OCI-LY1 (cell line): ENCODE measurements at regions not wholly inside any gene's neighbourhood (a gene's known extent, or its start where the extent isn't known, plus 50 kb on each side); places are given as distances from the start of the nearest gene placed in this dataset.

Experiments used
- H2AFZ ChIP-seq: fragments of 200-600 bp; sonication (generic), shearing (Covaris generic); 2 replicates; pipeline ENCODE4 v1.6.0; 2014; ENCODE audit warnings: antibody characterized with exemption, mild to moderate bottlenecking, low read length
- H3F3A ChIP-seq: fragments of 200-600 bp; sonication (generic), shearing (Covaris generic); 2 replicates; pipeline ENCODE4 v1.6.0; 2014; ENCODE audit warnings: mild to moderate bottlenecking, antibody characterized with exemption, low read length, moderate library complexity; ENCODE audit not compliant: insufficient read depth
- H3K27ac ChIP-seq: fragments of 200-600 bp; sonication (generic); 2 replicates; pipeline ENCODE4 v1.5.1; 2014; ENCODE audit warnings: low read length, mixed run types, mild to moderate bottlenecking, low read depth; ENCODE audit not compliant: poor library complexity, severe bottlenecking
- H3K27me3 ChIP-seq: fragments of 200-600 bp; sonication (generic); 2 replicates; pipeline ENCODE4 v1.6.0; 2014; ENCODE audit warnings: antibody characterized with exemption, mild to moderate bottlenecking, low read length, moderate library complexity; ENCODE audit not compliant: insufficient read depth
- H3K36me3 ChIP-seq: fragments of 200-600 bp; sonication (generic); 2 replicates; pipeline ENCODE4 v1.6.1; 2014; ENCODE audit warnings: mild to moderate bottlenecking, antibody characterized with exemption, low read length, moderate library complexity, mixed read lengths; ENCODE audit not compliant: insufficient read depth
- H3K4me1 ChIP-seq: fragments of 200-600 bp; sonication (generic); 2 replicates; pipeline ENCODE4 v1.5.1; 2014; ENCODE audit warnings: mild to moderate bottlenecking, low read length, moderate library complexity; ENCODE audit not compliant: insufficient read depth, severe bottlenecking
- H3K4me2 ChIP-seq: fragments of 200-600 bp; sonication (generic), shearing (Covaris generic); 2 replicates; pipeline ENCODE4 v1.6.1; 2014; ENCODE audit warnings: low read length
- H3K4me3 ChIP-seq: fragments of 200-600 bp; sonication (generic); 2 replicates; pipeline ENCODE4 v1.5.1; 2014; ENCODE audit warnings: low read length, low read depth, mild to moderate bottlenecking, mixed read lengths; ENCODE audit not compliant: poor library complexity, severe bottlenecking
- H3K79me2 ChIP-seq: fragments of 200-600 bp; shearing (Covaris generic); 2 replicates; pipeline ENCODE4 v1.6.1; 2016; ENCODE audit warnings: mixed run types, low read length, mixed read lengths; ENCODE audit not compliant: insufficient read depth
- H3K9ac ChIP-seq: fragments of 200-600 bp; sonication (generic), shearing (Covaris generic); 2 replicates; pipeline ENCODE4 v1.6.1; 2014; ENCODE audit warnings: mild to moderate bottlenecking, low read length, mixed read lengths
- H3K9me2 ChIP-seq: fragments of 200-600 bp; sonication (generic), shearing (Covaris generic); 2 replicates; pipeline ENCODE4 v1.6.1; 2014; ENCODE audit warnings: low read depth, mild to moderate bottlenecking, low read length, mixed read lengths
- H3K9me3 ChIP-seq: fragments of 200-600 bp; shearing (Covaris generic); 2 replicates; pipeline ENCODE4 v1.6.1; 2014; ENCODE audit warnings: low read length, mixed read lengths
- H4K20me1 ChIP-seq: fragments of 200-600 bp; sonication (generic), shearing (Covaris generic); 2 replicates; pipeline ENCODE4 v1.6.0; 2016; ENCODE audit warnings: mild to moderate bottlenecking, low read length; ENCODE audit not compliant: insufficient read depth
- EZH2 ChIP-seq: fragments of 200-600 bp; sonication (generic), shearing (Covaris generic); IDR thresholded peaks from 2 replicates; pipeline ENCODE4 v1.8.0; 2017; ENCODE audit warnings: borderline replicate concordance, mixed run types, mild to moderate bottlenecking, antibody characterized with exemption, low read length, moderate library complexity, mixed read lengths
- TF ChIP-seq, protein P1 (sequence below): fragments of 200-600 bp; sonication (generic), shearing (Covaris generic); IDR thresholded peaks from 2 replicates; pipeline ENCODE4 v1.5.1; 2017; ENCODE audit warnings: mild to moderate bottlenecking, antibody characterized with exemption, low read length, moderate library complexity, mixed read lengths

DNA sequence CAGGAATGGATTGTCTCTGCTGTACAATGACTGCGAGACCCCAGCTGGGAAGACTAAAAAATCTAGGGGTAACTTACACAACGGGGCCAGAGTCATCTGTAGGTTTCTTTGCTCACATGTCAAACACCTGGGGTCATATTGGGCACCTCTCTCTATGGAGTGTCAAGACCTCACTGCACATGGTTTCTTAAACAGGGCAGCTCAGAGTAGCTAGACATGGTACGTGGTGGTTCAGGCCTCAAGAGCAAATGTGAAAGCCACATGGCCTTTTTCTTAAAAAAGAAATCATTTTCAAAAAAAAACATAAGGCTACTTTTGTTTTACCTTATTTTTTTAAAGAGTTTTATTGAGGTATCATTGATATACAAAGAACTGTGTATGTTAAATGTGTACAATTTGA, 162.2 kb upstream of the ITGB1 start:
- Histone ChIP-seq H2AFZ (no peak overlapping the region), H3F3A (no peaks in the 10 kb centered on the region), H3K4me1 (no peaks in the 10 kb centered on the region), H4K20me1 (no peaks in the 10 kb centered on the region), H3K27ac (no peak overlapping the region), H3K9me3 (no peaks in the 10 kb centered on the region), H3K9me2 (no peaks in the 10 kb centered on the region), H3K4me2 (no peak overlapping the region), H3K36me3 (no peaks in the 10 kb centered on the region), H3K4me3 (no peak overlapping the region), H3K9ac (no peak overlapping the region), H3K27me3 (no peaks in the 10 kb centered on the region), H3K79me2 (no peaks in the 10 kb centered on the region)
- TF ChIP-seq, protein P1, sequence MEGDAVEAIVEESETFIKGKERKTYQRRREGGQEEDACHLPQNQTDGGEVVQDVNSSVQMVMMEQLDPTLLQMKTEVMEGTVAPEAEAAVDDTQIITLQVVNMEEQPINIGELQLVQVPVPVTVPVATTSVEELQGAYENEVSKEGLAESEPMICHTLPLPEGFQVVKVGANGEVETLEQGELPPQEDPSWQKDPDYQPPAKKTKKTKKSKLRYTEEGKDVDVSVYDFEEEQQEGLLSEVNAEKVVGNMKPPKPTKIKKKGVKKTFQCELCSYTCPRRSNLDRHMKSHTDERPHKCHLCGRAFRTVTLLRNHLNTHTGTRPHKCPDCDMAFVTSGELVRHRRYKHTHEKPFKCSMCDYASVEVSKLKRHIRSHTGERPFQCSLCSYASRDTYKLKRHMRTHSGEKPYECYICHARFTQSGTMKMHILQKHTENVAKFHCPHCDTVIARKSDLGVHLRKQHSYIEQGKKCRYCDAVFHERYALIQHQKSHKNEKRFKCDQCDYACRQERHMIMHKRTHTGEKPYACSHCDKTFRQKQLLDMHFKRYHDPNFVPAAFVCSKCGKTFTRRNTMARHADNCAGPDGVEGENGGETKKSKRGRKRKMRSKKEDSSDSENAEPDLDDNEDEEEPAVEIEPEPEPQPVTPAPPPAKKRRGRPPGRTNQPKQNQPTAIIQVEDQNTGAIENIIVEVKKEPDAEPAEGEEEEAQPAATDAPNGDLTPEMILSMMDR = no peak
- no peak for TF ChIP-seq EZH2

DNA sequence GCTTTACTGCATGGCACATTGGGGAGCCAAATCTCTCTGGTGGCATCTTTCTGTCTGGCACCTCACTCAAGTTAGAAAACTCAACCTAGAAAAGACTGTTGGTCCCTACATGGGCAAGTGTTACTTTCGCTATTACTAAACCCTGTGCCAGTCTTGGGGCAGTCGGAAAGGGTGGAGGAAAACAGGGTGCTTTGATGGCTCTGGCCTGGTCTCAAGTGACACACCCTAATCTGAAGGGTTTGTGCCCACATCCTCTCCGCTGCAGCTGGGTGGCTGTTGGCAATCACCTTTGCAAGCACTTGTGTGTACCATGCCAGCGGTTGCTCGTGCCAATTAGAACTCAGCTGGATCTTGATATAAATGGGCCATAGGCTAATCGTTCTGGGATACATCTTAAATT, 159.8 kb upstream of the ITGB1 start:
- H3K4me2 ChIP-seq = no peak overlapping the region
- H3K36me3 ChIP-seq = no peaks in the 10 kb centered on the region
- H3F3A ChIP-seq = no peaks in the 10 kb centered on the region
- no peaks in the 10 kb centered on the region for H3K9me3 ChIP-seq
- H4K20me1 ChIP-seq = no peaks in the 10 kb centered on the region
- H3K9ac ChIP-seq = no peak overlapping the region
- no peaks in the 10 kb centered on the region for H3K4me1 ChIP-seq
- no peak overlapping the region for H2AFZ ChIP-seq
- H3K9me2 ChIP-seq = no peaks in the 10 kb centered on the region
- no peak for TF ChIP-seq EZH2
- TF ChIP-seq, protein P1 = no peak
- no peak overlapping the region for H3K4me3 ChIP-seq
- H3K79me2 ChIP-seq = no peaks in the 10 kb centered on the region
- no peaks in the 10 kb centered on the region for H3K27me3 ChIP-seq
- H3K27ac ChIP-seq = no peak overlapping the region

DNA sequence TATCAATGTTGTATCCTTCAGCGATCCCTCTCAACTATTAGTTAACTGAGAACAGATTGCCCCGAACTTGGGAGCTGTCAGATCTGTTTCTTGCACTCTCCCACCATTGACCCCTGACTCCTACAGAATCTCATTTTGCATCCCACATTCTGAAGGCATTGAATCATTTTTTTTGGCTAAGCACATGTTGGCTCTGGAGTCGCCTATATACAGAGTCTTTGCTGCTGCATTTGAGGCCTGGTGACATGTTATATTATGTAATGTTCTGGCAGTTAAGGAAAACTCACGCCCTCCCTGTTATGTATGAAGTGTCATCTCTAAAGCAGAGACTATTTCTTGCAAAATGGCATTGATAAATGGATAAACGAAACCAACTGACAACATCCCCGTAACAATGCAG, 159.2 kb upstream of the ITGB1 start:
- Histone ChIP-seq H3K9me3 (no peaks in the 10 kb centered on the region), H3K79me2 (no peaks in the 10 kb centered on the region), H3K27me3 (no peaks in the 10 kb centered on the region), H3K9me2 (no peaks in the 10 kb centered on the region), H3K27ac (no peak overlapping the region), H3K4me3 (no peak overlapping the region), H3F3A (no peaks in the 10 kb centered on the region), H4K20me1 (no peaks in the 10 kb centered on the region), H3K36me3 (no peaks in the 10 kb centered on the region), H3K4me2 (no peak overlapping the region), H3K4me1 (no peaks in the 10 kb centered on the region), H3K9ac (no peak overlapping the region), H2AFZ (no peak overlapping the region)
- TF ChIP-seq, protein P1 = no peak
- no peak for TF ChIP-seq EZH2
